ENCODE measurements at regions not wholly inside any gene's neighbourhood (a gene's known extent, or its start where the extent isn't known, plus 50 kb on each side); places are given as distances from the start of the nearest gene placed in this dataset.

GRCh38 chr6:97813889-97814567, 531.0 kb upstream of the MMS22L start:
- TF ChIP-seq, protein P1, sequence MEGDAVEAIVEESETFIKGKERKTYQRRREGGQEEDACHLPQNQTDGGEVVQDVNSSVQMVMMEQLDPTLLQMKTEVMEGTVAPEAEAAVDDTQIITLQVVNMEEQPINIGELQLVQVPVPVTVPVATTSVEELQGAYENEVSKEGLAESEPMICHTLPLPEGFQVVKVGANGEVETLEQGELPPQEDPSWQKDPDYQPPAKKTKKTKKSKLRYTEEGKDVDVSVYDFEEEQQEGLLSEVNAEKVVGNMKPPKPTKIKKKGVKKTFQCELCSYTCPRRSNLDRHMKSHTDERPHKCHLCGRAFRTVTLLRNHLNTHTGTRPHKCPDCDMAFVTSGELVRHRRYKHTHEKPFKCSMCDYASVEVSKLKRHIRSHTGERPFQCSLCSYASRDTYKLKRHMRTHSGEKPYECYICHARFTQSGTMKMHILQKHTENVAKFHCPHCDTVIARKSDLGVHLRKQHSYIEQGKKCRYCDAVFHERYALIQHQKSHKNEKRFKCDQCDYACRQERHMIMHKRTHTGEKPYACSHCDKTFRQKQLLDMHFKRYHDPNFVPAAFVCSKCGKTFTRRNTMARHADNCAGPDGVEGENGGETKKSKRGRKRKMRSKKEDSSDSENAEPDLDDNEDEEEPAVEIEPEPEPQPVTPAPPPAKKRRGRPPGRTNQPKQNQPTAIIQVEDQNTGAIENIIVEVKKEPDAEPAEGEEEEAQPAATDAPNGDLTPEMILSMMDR (IDR thresholded peaks at IDR 0.05): no peak
- Histone ChIP-seq H3K4me3 (no peak overlapping the region), H3K36me3 (ENCODE audit: low read depth) (no peaks in the 10 kb centered on the region), H3K9me3 (no peaks in the 10 kb centered on the region), H3K4me1 (ENCODE audit: low read depth) (no peaks in the 10 kb centered on the region)
- intact Hi-C loops (cut with DNase I, micrococcal nuclease): no loop called here
- ATAC-seq: no peak
- no peak for DNase-seq

GRCh38 chr6:97815301-97815812, 532.3 kb upstream of the MMS22L start:
- no peaks in the 10 kb centered on the region for H3K36me3 ChIP-seq (ENCODE audit: low read depth)
- no peaks in the 10 kb centered on the region for H3K4me1 ChIP-seq (ENCODE audit: low read depth)
- intact Hi-C loops (cut with DNase I, micrococcal nuclease): no loop called here
- ATAC-seq (no peak), DNase-seq (no peak)
- H3K9me3 ChIP-seq: no peaks in the 10 kb centered on the region
- H3K4me3 ChIP-seq: no peak overlapping the region
- TF ChIP-seq, protein P1 (IDR thresholded peaks at IDR 0.05): no peak

DNA sequence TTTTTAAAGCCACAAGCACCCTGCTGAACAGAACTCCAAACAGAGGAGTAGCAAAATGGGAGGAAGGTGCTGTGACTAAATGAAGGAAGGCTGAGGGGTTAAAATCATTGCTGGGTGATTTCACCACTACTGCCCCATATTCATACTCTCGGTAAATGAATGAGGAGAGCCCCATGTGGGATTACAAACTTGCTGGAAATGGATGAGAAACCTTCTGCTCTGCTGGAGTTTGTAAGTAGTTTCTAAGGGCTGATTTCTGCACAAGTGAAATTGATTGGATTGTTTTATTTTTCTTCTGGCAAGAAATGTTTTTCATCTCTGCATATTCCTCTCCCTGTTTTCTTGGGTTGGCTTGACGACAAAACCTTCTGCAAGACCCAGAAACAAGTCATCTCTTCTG, 533.5 kb upstream of the MMS22L start:
- DNase-seq (no peak), ATAC-seq (no peak)
- TF ChIP-seq, protein P1 (IDR thresholded peaks at IDR 0.05): no peak

DNA sequence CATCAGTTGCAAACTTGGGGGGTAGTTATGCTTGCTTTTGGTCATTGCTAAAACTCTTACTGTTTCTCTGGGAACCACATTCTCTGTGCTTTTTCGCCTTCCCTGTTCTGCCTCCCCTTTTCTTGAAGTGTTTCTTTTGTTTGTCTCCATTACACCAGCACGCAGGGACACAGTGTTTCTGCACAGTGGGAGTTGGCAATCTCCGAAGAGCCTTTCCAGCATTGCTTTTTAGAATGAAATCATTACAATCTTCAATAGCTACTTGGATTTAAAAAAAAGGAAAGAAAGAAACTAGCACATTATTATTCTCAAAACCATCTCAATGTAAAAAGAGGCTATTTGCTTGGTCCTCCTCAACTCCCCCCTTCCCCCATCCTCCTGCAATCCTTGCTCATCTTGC, 536.7 kb upstream of the MMS22L start:
- no peaks in the 10 kb centered on the region for H3K36me3 ChIP-seq (ENCODE audit: low read depth)
- intact Hi-C loops (cut with DNase I, micrococcal nuclease): no loop called here
- TF ChIP-seq, protein P1 (IDR thresholded peaks at IDR 0.05): no peak

More for the DNA sequence above, 533.5 kb upstream of the MMS22L start:
- H3K36me3 ChIP-seq (ENCODE audit: low read depth): no peaks in the 10 kb centered on the region
- no peak overlapping the region for H3K4me3 ChIP-seq
- no peaks in the 10 kb centered on the region for H3K4me1 ChIP-seq (ENCODE audit: low read depth)
- intact Hi-C loops (cut with DNase I, micrococcal nuclease): no loop called here
- no peaks in the 10 kb centered on the region for H3K9me3 ChIP-seq

GRCh38 chr6:97820400-97820799, 537.4 kb upstream of the MMS22L start:
- no peaks in the 10 kb centered on the region for H3K9me3 ChIP-seq
- ATAC-seq (no peak), DNase-seq (no peak)
- H3K36me3 ChIP-seq (ENCODE audit: low read depth): no peaks in the 10 kb centered on the region
- H3K4me3 ChIP-seq: no peak overlapping the region
- H3K4me1 ChIP-seq (ENCODE audit: low read depth): no peaks in the 10 kb centered on the region
- TF ChIP-seq, protein P1 (IDR thresholded peaks at IDR 0.05): no peak
- intact Hi-C loops (cut with DNase I, micrococcal nuclease): no loop called here

More for the DNA sequence above, 536.7 kb upstream of the MMS22L start:
- Histone ChIP-seq H3K4me1 (ENCODE audit: low read depth) (no peaks in the 10 kb centered on the region), H3K9me3 (no peaks in the 10 kb centered on the region), H3K4me3 (no peak overlapping the region)
- DNase-seq: no peak
- no peak for ATAC-seq
